Mucosa of stomach (tissue), 1 donor: ENCODE measurements at regions not wholly inside any gene's neighbourhood (a gene's known extent, or its start where the extent isn't known, plus 50 kb on each side); places are given as distances from the start of the nearest gene placed in this dataset.

ENCODE experiments used
- H3K27me3 ChIP-seq: one replicate; pipeline ENCODE4 v1.7.0; 2013; ENCODE audit warnings: mild to moderate bottlenecking, low read length; ENCODE audit not compliant: control insufficient read depth, insufficient read depth
- H3K36me3 ChIP-seq: one replicate; pipeline ENCODE4 v1.7.0; 2013; ENCODE audit warnings: low read length; ENCODE audit not compliant: control insufficient read depth, insufficient read depth
- H3K4me1 ChIP-seq: one replicate; pipeline ENCODE4 v1.7.0; 2013; ENCODE audit warnings: mild to moderate bottlenecking, low read length; ENCODE audit not compliant: control insufficient read depth, insufficient read depth
- H3K4me3 ChIP-seq: one replicate; pipeline ENCODE4 v1.7.0; 2013; ENCODE audit warnings: low read length
- H3K9ac ChIP-seq: one replicate; pipeline ENCODE4 v1.7.0; 2013; ENCODE audit warnings: mild to moderate bottlenecking, low read length, moderate library complexity
- H3K9me3 ChIP-seq: one replicate; pipeline ENCODE4 v1.7.0; 2013; ENCODE audit warnings: mild to moderate bottlenecking, low read length, moderate library complexity; ENCODE audit not compliant: control insufficient read depth
- donor health status: Pancreatic carcinoma.

DNA sequence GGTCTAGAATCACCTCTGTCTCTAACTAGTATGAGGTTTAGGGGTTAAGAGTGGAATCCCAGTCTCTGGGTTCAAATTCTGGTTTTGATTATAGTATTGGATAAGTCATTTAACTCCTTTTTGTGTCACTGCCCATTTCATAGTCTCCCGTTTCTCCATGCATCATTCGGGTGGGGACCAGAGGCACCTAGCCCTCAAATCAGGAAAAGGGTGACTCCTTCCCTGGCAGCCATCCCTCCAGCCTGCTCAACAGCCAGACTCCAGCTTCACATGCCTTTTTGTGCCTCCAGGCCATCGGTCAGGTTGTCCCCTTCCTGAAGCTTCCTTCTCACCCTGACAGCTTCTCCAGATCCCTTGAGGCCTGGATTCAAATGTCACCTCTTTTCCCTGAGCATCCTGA lies 139.8 kb downstream of the DHX35 start:
- H3K4me1 ChIP-seq: no peaks in the 10 kb centered on the region
- H3K9me3 ChIP-seq: no peaks in the 10 kb centered on the region
- no peaks in the 10 kb centered on the region for H3K36me3 ChIP-seq
- H3K27me3 ChIP-seq: no peaks in the 10 kb centered on the region
- no peak overlapping the region for H3K9ac ChIP-seq
- no peak overlapping the region for H3K4me3 ChIP-seq

DNA sequence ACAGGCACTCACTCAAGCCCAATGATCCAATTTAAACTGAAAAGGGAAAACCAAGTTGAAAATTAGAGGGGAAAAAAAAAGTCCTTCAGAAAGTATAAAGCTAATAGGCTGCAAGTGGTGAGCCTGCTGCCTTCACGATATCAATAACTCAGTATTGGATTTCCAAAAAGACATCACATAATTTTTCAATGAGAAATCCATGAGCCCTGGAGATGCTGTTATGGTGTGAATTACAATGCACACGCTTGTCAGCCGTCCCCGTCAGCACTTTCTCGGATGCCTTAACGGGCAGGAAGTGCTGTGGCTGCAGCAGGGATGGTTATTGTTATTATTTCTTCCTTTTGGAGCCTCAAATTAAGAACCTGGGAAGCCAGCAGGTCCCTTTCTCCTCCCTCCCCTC lies 138.5 kb downstream of the DHX35 start:
- Histone ChIP-seq H3K9me3 (no peaks in the 10 kb centered on the region), H3K4me3 (no peak overlapping the region), H3K4me1 (no peaks in the 10 kb centered on the region), H3K27me3 (no peaks in the 10 kb centered on the region), H3K9ac (no peak overlapping the region), H3K36me3 (no peaks in the 10 kb centered on the region)

DNA sequence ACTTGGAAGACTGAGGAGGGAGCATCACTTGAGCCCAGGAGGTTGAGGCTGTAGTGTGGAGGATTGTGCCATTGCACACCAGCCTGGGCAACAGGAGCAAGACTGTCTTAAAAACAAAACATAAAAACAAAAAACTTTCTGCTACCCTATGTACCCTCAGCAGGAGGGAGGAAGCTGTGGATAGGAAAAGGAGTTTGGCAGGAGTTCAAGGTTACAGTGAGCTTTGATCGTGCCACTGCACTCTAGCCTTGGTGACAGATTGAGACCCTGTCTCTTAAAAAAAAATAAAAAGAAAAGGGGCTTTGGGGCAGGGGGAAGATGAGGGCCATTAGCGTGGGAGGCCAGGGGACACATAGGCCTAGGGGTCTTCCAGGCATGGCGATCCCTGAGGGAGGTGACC lies 135.7 kb downstream of the DHX35 start:
- Histone ChIP-seq H3K9ac (no peak overlapping the region), H3K27me3 (no peaks in the 10 kb centered on the region), H3K36me3 (no peaks in the 10 kb centered on the region), H3K9me3 (no peaks in the 10 kb centered on the region), H3K4me3 (no peak overlapping the region), H3K4me1 (no peaks in the 10 kb centered on the region)

DNA sequence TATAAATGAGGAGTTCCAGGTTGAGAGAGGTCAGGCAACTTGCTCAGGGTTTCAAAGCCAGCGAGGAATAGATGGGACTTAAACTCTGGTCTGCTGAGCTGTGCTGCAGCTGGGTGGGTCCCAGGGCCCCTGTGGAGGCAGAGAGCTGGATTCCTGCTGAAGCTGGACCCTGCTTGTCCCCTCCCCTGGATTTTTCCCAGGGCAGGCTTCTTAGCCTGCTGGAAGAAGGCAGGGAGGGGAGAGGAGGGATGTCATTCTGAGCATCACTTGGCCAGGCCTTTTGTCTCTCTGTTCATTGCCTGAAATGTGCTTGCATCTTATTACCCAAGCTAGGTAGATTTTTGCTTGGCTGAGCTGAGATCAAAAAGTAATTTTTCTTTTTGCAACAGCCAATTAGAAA lies 133.7 kb downstream of the DHX35 start:
- no peak overlapping the region for H3K4me3 ChIP-seq
- no peaks in the 10 kb centered on the region for H3K36me3 ChIP-seq
- H3K4me1 ChIP-seq: no peaks in the 10 kb centered on the region
- no peak overlapping the region for H3K9ac ChIP-seq
- no peaks in the 10 kb centered on the region for H3K27me3 ChIP-seq
- no peaks in the 10 kb centered on the region for H3K9me3 ChIP-seq

GRCh38 chr20:39094391-39094790 lies 132.2 kb downstream of the DHX35 start:
- Histone ChIP-seq H3K9me3 (no peaks in the 10 kb centered on the region), H3K4me1 (no peaks in the 10 kb centered on the region), H3K27me3 (no peaks in the 10 kb centered on the region), H3K36me3 (no peaks in the 10 kb centered on the region), H3K9ac (no peak overlapping the region), H3K4me3 (no peak overlapping the region)

DNA sequence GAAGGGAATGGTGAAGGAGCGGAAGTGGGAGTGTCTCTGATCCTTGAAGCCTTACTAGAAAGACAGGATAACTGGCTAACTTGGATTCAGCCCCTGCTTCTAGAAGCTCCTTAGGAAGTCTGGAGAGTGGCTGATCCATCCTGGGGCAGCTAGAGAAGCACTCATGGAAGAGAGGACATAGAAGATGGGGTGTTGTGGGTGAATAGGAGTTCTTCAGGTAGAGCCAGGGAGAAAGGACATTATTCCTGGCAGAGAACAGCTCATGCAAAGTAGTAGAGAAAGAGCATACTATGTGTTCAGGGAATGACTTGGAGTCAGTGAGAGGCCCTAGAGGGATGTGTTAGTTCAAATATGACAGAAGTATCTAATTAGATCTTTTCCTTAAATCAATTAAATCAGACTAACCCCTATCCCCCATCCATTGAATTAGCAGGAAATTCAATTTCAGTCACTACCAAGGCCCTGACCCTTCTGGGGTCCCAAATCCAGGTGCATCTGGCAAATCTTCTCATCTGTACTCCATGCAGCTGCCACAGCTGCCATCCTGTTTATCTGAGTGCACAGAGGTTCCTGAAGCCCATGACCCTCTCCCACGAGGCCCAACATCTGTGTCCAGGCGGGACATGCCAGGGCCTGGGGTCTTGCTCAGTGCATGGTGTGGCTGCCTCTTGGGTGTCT lies 130.7 kb downstream of the DHX35 start:
- Histone ChIP-seq H3K4me3 (no peak overlapping the region), H3K4me1 (no peaks in the 10 kb centered on the region), H3K9me3 (no peaks in the 10 kb centered on the region), H3K9ac (no peak overlapping the region), H3K27me3 (no peaks in the 10 kb centered on the region), H3K36me3 (no peaks in the 10 kb centered on the region)

- Histone ChIP-seq H3K9me3 (no peaks in the 10 kb centered on the region), H3K4me3 (no peak overlapping the region), H3K4me1 (no peaks in the 10 kb centered on the region), H3K36me3 (no peaks in the 10 kb centered on the region), H3K27me3 (no peaks in the 10 kb centered on the region), H3K9ac (no peak overlapping the region)
Observed at GRCh38 chr20:39090906-39091305, 128.8 kb downstream of the DHX35 start.

DNA sequence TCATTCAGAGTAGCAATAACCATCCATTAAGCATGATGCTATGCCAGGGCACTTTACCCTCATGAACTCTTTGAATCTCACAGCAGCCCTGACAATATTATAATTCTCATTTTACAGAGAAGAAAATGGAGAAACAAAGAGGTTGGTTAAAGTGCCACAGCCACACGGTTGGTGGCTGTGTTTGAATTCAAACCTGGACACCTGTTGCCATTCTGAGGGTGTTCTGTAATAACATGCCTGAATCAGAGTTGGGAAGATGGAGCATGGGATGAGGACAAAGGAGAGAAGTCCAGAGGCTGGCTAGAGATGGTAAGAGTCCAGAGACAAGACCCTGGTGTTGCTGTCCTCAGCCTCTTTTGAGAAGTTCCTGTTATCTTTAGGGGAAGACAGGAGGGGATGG lies 127.7 kb downstream of the DHX35 start:
- no peaks in the 10 kb centered on the region for H3K27me3 ChIP-seq
- H3K9me3 ChIP-seq: no peaks in the 10 kb centered on the region
- H3K36me3 ChIP-seq: no peaks in the 10 kb centered on the region
- no peak overlapping the region for H3K9ac ChIP-seq
- no peak overlapping the region for H3K4me3 ChIP-seq
- H3K4me1 ChIP-seq: no peaks in the 10 kb centered on the region
